Tibial artery (tissue), 4 donors: ENCODE measurements at regions not wholly inside any gene's neighbourhood (a gene's known extent, or its start where the extent isn't known, plus 50 kb on each side); places are given as distances from the start of the nearest gene placed in this dataset.

ENCODE experiments used
- DNase-seq, 2 donors: peaks; one replicate each; pipeline ENCODE4 v3.0.0-alpha.2; 2019
- H3K27ac ChIP-seq, 2 donors: fragments of 200-600 bp; sonication (generic) in 1 of 2; 1 replicate in 1 of 2; 2 replicates in 1 of 2; pipeline ENCODE4 v1.5.1; 2018 to 2019; ENCODE audit warnings: mild to moderate bottlenecking in 1 of 2
- H3K27me3 ChIP-seq, 2 donors: fragments of 200-600 bp; sonication (generic) in 1 of 2; one replicate each; pipeline versions ENCODE4 v1.5.1 to v1.6.0; 2016 to 2019
- H3K36me3 ChIP-seq, 3 donors: fragments of 200-600 bp; sonication (generic) in 2 of 3; one replicate each; pipeline ENCODE4 v1.5.1; 2016 to 2019; ENCODE audit warnings: mild to moderate bottlenecking in 2 of 3
- H3K4me1 ChIP-seq, 4 donors: fragments of 200-600 bp; sonication (generic) in 2 of 4; 1 replicate in 3 of 4; 2 replicates in 1 of 4; pipeline ENCODE4 v1.5.1; 2016 to 2019
- H3K4me3 ChIP-seq, 2 donors: fragments of 200-600 bp; sonication (generic) in 1 of 2; 1 replicate in 1 of 2; 2 replicates in 1 of 2; pipeline ENCODE4 v1.5.1; 2018 to 2019; ENCODE audit warnings: mild to moderate bottlenecking in 2 of 2
- H3K9me3 ChIP-seq, 3 donors: fragments of 200-600 bp; sonication (generic) in 1 of 3; one replicate each; pipeline ENCODE4 v1.5.1; 2016 to 2019
- intact Hi-C: fragments of 100-400 bp; cut with DNase I; formaldehyde crosslinking; loops from one replicate; pipeline ENCODE4 v1.15.0; 2023; ENCODE audit warnings: low total_unique reads
- TF ChIP-seq, protein P1 (sequence below), 2 experiments: fragments of 200-600 bp in 1 of 2; fragments of 450-650 bp in 1 of 2; IDR thresholded peaks; one replicate each; pipeline ENCODE4 v1.5.1; 2017 to 2019; ENCODE audit warnings: antibody characterized with exemption in 2 of 2, mild to moderate bottlenecking in 1 of 2, moderate library complexity in 1 of 2

DNA sequence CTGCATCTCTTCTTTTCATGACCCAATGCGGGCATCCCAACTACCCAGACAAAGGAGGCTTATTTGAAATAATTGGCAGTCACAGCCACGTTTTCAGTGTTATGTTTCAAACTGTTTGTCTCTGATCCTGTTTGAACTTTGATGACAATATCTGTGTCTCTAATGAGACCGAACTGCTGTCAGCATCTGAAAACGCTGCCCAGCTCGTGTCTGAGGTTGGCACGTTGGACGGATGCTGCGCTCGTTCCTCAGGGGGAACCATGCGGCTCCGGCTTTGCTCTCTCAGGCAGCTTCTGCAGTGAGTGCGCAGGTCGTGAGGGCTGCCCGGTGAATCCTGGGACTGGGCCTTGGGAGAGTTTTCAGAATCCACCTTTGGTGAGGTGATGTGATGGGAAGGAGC is 58.4 kb upstream of the SORBS2 start:
- intact Hi-C loops: no loop called here
- Histone ChIP-seq H3K4me1 (peaks cover 0 to 43% (median 12%) of the 10 kb centered on the region in 4 donors), H3K27ac (no peak overlapping the region), H3K36me3 (no peaks in the 10 kb centered on the region), H3K9me3 (no peaks in the 10 kb centered on the region), H3K27me3 (no peaks in the 10 kb centered on the region), H3K4me3 (no peak overlapping the region)
- TF ChIP-seq, protein P1, sequence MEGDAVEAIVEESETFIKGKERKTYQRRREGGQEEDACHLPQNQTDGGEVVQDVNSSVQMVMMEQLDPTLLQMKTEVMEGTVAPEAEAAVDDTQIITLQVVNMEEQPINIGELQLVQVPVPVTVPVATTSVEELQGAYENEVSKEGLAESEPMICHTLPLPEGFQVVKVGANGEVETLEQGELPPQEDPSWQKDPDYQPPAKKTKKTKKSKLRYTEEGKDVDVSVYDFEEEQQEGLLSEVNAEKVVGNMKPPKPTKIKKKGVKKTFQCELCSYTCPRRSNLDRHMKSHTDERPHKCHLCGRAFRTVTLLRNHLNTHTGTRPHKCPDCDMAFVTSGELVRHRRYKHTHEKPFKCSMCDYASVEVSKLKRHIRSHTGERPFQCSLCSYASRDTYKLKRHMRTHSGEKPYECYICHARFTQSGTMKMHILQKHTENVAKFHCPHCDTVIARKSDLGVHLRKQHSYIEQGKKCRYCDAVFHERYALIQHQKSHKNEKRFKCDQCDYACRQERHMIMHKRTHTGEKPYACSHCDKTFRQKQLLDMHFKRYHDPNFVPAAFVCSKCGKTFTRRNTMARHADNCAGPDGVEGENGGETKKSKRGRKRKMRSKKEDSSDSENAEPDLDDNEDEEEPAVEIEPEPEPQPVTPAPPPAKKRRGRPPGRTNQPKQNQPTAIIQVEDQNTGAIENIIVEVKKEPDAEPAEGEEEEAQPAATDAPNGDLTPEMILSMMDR (IDR thresholded peaks at IDR 0.05): no peak
- DNase-seq: no peak

DNA sequence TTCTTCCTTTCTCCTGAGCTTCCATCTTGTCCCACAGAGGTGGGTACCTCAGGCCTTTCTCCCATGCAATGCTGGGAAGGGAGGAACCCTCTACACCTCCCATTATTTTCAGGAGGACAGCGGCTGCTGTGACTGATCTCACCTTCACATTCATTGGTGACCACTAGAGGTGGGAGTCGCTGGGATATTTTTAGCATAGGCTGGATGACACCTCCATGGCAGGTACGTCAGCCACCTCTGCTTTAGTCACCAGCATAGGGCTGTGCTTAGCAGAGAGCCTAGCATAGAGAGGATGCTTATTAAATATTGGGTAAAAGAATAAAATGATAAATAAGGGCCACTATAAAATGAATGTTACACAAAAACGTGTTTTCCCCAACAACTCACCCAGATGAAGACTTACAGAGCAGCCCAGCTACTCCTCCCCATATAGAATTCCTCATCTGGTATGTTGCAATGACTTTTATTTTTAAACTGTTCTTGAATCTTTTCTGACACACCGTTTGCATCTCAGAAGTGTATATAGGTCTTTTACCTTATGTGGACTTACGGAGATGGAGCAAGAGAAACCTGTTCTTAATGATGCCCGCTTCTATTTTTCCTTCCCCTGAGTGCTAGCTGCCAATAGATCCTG is 60.9 kb upstream of the SORBS2 start:
- no peak for DNase-seq
- intact Hi-C loops: no loop called here
- H3K4me1 ChIP-seq: peaks cover 0 to 22% (median 8%) of the 10 kb centered on the region in 4 donors
- TF ChIP-seq, protein P1 (IDR thresholded peaks at IDR 0.05): no peak
- no peaks in the 10 kb centered on the region for H3K27me3 ChIP-seq
- H3K9me3 ChIP-seq: no peaks in the 10 kb centered on the region
- H3K27ac ChIP-seq: no peak overlapping the region
- H3K4me3 ChIP-seq: no peak overlapping the region
- H3K36me3 ChIP-seq: no peaks in the 10 kb centered on the region

DNA sequence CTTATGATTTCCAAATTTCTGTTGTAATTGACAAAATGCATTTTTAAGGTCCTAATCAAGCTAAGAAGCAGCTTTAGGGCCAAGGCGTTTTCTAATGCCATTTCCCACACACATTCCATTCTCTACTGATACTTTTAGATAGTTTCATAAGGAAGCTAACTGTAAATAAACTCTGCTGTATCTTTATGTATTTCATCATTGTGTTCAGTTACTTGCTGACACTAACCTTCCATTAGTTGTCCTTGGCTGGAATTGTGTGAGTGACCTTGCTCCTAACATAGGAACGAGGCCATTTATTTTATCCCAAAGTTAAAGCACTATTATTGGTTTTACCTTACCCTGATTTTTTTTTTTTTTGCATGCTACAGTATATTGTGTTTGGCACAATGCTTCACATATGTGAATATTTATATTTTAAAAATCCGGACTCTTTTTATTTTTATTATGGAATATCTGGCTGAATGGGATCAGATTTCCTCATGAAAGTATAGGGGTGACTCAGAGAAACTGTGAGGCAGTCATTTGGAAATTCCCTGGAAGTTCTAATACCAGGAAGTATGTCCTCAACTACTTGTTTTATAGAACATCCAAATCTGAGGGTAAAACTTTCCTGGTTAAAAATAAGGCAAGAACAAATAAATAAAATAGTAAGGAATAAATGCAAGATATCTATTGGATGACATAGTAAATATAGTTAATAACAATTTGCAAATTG is 62.7 kb upstream of the SORBS2 start:
- TF ChIP-seq, protein P1 (IDR thresholded peaks at IDR 0.05): no peak
- no peaks in the 10 kb centered on the region for H3K9me3 ChIP-seq
- intact Hi-C loops: no loop called here
- peaks cover 0 to 7% (median 2%) of the 10 kb centered on the region in 4 donors for H3K4me1 ChIP-seq
- H3K4me3 ChIP-seq: no peak overlapping the region
- H3K27ac ChIP-seq: no peak overlapping the region
- no peak for DNase-seq
- no peaks in the 10 kb centered on the region for H3K36me3 ChIP-seq
- no peaks in the 10 kb centered on the region for H3K27me3 ChIP-seq

DNA sequence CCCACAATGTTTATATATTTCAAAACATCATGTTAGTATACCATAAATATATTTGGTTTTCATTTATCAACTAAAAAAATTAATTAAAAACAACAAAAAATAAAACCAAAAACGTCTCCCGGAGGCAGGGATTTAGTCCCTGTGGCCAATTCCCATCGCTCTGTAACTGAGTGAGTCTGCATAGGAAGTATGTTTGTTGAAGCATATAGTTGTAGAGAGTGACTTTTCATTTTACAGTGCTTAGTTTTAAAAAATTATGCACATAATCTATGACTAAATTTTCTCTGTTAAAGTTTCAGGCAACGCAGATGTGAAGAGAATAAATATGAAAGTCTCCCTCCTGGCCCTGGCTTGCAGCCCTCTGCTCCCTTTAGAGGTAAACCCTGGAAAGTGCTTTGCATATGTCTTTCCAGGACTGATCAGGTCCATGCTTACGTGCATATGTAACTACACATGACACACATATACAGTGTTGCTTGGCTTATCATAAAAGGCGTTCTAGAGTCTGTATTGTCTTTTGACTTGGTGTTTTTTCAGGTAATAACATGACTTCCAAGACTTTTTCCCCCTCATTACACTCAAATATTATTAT is 63.4 kb upstream of the SORBS2 start:
- TF ChIP-seq, protein P1 (IDR thresholded peaks at IDR 0.05): no peak
- Histone ChIP-seq H3K36me3 (no peaks in the 10 kb centered on the region), H3K9me3 (no peaks in the 10 kb centered on the region), H3K4me1 (peaks cover 0 to 7% (median 2%) of the 10 kb centered on the region in 4 donors), H3K27ac (no peak overlapping the region), H3K4me3 (no peak overlapping the region), H3K27me3 (no peaks in the 10 kb centered on the region)
- no peak for DNase-seq
- intact Hi-C loops: no loop called here

DNA sequence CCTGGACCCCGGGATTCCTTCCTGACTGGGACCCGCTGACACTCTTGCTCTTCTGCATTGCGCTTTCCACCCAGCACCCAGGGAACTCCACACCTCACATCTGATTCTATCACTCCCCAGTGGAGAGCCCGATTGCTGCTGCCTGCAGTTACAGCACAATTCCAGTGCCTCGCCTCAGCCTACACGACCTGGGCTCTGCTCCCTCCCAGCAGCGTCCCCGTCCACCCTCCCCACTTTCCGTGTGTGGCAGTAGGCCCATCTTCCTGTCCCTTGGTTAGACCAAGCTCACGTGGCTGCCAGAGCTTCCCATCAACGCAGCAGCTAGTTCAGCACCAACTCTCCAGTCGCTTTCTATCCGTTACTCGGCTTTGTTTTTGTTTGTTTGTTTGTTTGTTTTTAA is 66.6 kb upstream of the SORBS2 start:
- H3K27me3 ChIP-seq: no peaks in the 10 kb centered on the region
- DNase-seq: no peak

More for the DNA sequence above, 66.6 kb upstream of the SORBS2 start:
- TF ChIP-seq, protein P1 (IDR thresholded peaks at IDR 0.05): no peak
- H3K36me3 ChIP-seq: no peaks in the 10 kb centered on the region
- no peak overlapping the region for H3K4me3 ChIP-seq
- H3K4me1 ChIP-seq: peaks cover 0 to 17% (median 2%) of the 10 kb centered on the region in 4 donors
- H3K9me3 ChIP-seq: no peaks in the 10 kb centered on the region
- intact Hi-C loops: no loop called here
- H3K27ac ChIP-seq: no peak overlapping the region
